ENCODE measurements at regions not wholly inside any gene's neighbourhood (a gene's known extent, or its start where the extent isn't known, plus 50 kb on each side); places are given as distances from the start of the nearest gene placed in this dataset.

DNA sequence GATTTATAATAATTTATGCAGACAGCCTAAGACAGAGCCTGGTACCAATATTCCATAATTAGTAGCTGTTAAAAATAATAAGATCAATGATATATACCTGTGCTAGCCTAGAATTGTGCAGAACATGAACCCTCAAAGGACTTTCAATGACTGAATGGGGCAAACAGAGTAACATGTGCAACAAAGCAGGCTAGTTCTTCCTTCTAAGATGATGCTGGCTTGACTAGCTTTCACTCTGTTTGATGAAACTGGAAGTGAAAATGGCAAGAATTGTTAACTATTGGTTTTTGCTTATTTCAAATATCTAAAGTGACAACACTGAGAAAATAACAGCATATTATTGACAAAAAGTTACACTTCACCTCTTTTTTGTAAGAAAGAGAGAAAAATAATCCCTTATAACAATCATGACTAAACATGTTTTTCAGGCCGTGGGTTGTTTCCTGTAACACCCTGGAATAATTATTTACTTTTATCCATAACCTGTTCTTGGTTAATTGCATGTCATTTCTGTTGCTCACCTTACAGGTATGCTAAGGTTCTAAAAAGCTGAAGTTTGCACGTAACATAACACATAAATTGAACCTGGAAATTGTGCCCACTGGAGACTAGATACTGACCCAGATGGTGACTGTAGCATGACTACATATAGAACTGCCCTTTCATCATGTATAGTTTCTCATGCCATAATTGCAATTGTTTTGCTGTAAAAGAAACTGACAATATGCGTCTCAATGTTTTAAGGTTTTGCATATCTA, 108.7 kb downstream of the C18orf54 start:
- TF ChIP-seq, protein P1, sequence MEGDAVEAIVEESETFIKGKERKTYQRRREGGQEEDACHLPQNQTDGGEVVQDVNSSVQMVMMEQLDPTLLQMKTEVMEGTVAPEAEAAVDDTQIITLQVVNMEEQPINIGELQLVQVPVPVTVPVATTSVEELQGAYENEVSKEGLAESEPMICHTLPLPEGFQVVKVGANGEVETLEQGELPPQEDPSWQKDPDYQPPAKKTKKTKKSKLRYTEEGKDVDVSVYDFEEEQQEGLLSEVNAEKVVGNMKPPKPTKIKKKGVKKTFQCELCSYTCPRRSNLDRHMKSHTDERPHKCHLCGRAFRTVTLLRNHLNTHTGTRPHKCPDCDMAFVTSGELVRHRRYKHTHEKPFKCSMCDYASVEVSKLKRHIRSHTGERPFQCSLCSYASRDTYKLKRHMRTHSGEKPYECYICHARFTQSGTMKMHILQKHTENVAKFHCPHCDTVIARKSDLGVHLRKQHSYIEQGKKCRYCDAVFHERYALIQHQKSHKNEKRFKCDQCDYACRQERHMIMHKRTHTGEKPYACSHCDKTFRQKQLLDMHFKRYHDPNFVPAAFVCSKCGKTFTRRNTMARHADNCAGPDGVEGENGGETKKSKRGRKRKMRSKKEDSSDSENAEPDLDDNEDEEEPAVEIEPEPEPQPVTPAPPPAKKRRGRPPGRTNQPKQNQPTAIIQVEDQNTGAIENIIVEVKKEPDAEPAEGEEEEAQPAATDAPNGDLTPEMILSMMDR (conservative IDR thresholded peaks at IDR 0.05; ENCODE audit: low read depth, low read length) = no peak
- TF ChIP-seq, protein P2, sequence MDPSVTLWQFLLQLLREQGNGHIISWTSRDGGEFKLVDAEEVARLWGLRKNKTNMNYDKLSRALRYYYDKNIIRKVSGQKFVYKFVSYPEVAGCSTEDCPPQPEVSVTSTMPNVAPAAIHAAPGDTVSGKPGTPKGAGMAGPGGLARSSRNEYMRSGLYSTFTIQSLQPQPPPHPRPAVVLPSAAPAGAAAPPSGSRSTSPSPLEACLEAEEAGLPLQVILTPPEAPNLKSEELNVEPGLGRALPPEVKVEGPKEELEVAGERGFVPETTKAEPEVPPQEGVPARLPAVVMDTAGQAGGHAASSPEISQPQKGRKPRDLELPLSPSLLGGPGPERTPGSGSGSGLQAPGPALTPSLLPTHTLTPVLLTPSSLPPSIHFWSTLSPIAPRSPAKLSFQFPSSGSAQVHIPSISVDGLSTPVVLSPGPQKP (IDR thresholded peaks at IDR 0.05; ENCODE audit: borderline replicate concordance, low read depth, low read length) = no peak
- TF ChIP-seq RCOR1 (IDR thresholded peaks at IDR 0.05; ENCODE audit: insufficient replicate concordance, low read length) = no peak
- no peak for TF ChIP-seq POLR2A (IDR thresholded peaks at IDR 0.05; ENCODE audit: low read depth, low read length)
- no peak for TF ChIP-seq BHLHE40 (IDR thresholded peaks at IDR 0.05; ENCODE audit: low read depth, low read length)
- no peak for TF ChIP-seq FOS (IDR thresholded peaks at IDR 0.05; ENCODE audit: low read depth, low read length)
- no peak for TF ChIP-seq NFE2L2 (IDR thresholded peaks at IDR 0.05; ENCODE audit: low read depth, low read length)
- no peak for TF ChIP-seq MAFK (IDR thresholded peaks at IDR 0.05; ENCODE audit: low read depth, low read length)
- TF ChIP-seq MAZ (IDR thresholded peaks at IDR 0.05; ENCODE audit: borderline replicate concordance, low read depth, low read length) = no peak
- TF ChIP-seq RAD21 (IDR thresholded peaks at IDR 0.05; ENCODE audit: low read length) = no peak
